ENCODE measurements at regions not wholly inside any gene's neighbourhood (a gene's known extent, or its start where the extent isn't known, plus 50 kb on each side); places are given as distances from the start of the nearest gene placed in this dataset.

DNA sequence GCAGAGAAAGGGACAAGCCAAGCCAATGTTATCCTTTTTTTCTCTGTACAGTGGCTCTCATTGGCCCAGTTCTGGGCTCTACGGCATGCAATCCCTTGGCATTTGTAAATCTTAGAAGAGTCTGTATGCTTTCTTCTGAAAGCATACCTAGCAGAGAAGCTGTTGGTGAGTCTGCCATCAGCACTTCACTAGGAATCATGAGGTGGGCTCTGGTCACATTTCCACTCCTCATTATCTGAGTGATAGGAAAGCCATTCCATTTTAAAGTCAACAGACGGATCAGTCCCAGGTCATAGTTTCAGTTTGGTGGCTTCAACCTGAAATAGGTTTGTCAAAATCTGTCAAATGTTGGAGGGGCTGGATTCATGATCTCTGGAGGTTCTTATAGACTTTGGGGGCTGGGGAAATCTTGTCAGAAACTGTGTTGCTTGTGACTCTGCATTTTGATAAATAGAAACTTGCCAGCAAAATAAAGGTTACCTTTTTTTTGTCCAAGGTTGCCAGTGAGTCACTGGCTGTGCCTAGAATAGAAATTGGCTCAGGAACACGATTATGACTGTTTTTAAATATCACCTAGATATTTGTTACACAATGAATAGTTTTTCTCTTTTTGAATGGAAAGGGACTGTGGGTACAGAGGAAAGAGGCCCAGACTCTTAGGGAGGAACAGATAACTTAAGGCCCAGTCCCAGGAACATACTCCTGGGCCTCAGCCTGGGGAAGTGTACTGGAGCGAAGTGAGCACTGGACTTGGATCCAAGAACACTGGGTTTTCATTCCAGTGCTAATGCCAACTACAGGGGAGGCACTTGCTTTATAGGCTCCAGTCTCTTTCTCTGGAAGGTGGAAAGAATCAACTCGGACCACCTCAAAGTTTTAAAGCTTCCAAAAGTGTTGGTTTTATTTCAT lies 183.1 kb downstream of the NMUR2 start:
- no peak overlapping the region for H3K4me3 Mint-ChIP-seq (ENCODE audit: unreplicated experiment)
- no peaks in the 10 kb centered on the region for H3K9me3 Mint-ChIP-seq (ENCODE audit: unreplicated experiment)
- H3K27ac Mint-ChIP-seq (ENCODE audit: unreplicated experiment), result no peak overlapping the region
- H3K27me3 Mint-ChIP-seq (ENCODE audit: unreplicated experiment), result peaks cover under 1% of the 10 kb centered on the region
- no peak for DNase-seq (ENCODE audit: low spot score)
- H3K4me1 Mint-ChIP-seq (ENCODE audit: unreplicated experiment), result peaks cover 10% of the 10 kb centered on the region
- no peaks in the 10 kb centered on the region for H3K36me3 Mint-ChIP-seq (ENCODE audit: low read depth, unreplicated experiment)
- TF ChIP-seq, protein P1, sequence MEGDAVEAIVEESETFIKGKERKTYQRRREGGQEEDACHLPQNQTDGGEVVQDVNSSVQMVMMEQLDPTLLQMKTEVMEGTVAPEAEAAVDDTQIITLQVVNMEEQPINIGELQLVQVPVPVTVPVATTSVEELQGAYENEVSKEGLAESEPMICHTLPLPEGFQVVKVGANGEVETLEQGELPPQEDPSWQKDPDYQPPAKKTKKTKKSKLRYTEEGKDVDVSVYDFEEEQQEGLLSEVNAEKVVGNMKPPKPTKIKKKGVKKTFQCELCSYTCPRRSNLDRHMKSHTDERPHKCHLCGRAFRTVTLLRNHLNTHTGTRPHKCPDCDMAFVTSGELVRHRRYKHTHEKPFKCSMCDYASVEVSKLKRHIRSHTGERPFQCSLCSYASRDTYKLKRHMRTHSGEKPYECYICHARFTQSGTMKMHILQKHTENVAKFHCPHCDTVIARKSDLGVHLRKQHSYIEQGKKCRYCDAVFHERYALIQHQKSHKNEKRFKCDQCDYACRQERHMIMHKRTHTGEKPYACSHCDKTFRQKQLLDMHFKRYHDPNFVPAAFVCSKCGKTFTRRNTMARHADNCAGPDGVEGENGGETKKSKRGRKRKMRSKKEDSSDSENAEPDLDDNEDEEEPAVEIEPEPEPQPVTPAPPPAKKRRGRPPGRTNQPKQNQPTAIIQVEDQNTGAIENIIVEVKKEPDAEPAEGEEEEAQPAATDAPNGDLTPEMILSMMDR (IDR thresholded peaks at IDR 0.05; ENCODE audit: unreplicated experiment), result no peak

- Mint-ChIP-seq H3K36me3 (ENCODE audit: low read depth, unreplicated experiment) (no peaks in the 10 kb centered on the region), H3K27me3 (ENCODE audit: unreplicated experiment) (peaks cover 1% of the 10 kb centered on the region), H3K4me3 (ENCODE audit: unreplicated experiment) (no peak overlapping the region), H3K9me3 (ENCODE audit: unreplicated experiment) (no peaks in the 10 kb centered on the region), H3K27ac (ENCODE audit: unreplicated experiment) (no peak overlapping the region), H3K4me1 (ENCODE audit: unreplicated experiment) (no peaks in the 10 kb centered on the region)
- TF ChIP-seq, protein P1 (IDR thresholded peaks at IDR 0.05; ENCODE audit: unreplicated experiment), result no peak
- no peak for DNase-seq (ENCODE audit: low spot score)
These were observed 186.4 kb downstream of the NMUR2 start for GRCh38 chr5:152218694-152219093.

DNA sequence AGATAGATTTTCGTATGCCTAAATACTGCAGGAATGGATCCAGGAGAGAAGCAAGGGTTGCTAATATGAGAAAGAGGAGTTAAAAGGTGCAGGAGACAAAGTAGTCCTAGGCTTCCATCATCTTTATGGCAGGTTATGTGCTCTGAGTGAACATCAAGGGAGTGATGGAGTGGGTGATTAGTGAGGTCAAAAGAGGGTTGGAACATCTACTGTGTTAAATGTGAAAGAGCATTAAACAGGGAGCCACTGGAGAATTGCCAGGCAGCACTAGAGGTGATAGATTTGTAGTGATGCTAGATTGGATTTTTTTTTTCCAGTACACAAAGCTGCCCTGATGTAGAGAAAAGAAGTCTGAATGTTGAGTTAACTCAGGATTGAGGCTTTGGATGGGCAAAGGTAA lies 199.3 kb downstream of the NMUR2 start:
- H3K27me3 Mint-ChIP-seq (ENCODE audit: unreplicated experiment), result no peaks in the 10 kb centered on the region

GRCh38 chr5:152202321-152202720 lies 202.8 kb downstream of the NMUR2 start:
- Mint-ChIP-seq H3K27ac (ENCODE audit: unreplicated experiment) (no peak overlapping the region), H3K36me3 (ENCODE audit: low read depth, unreplicated experiment) (no peaks in the 10 kb centered on the region), H3K27me3 (ENCODE audit: unreplicated experiment) (no peaks in the 10 kb centered on the region), H3K9me3 (ENCODE audit: unreplicated experiment) (no peaks in the 10 kb centered on the region), H3K4me1 (ENCODE audit: unreplicated experiment) (peaks cover 16% of the 10 kb centered on the region), H3K4me3 (ENCODE audit: unreplicated experiment) (no peak overlapping the region)
- TF ChIP-seq, protein P1 (IDR thresholded peaks at IDR 0.05; ENCODE audit: unreplicated experiment), result no peak
- DNase-seq (ENCODE audit: low spot score), result no peak

More for the DNA sequence above, 199.3 kb downstream of the NMUR2 start:
- no peak overlapping the region for H3K27ac Mint-ChIP-seq (ENCODE audit: unreplicated experiment)
- no peaks in the 10 kb centered on the region for H3K36me3 Mint-ChIP-seq (ENCODE audit: low read depth, unreplicated experiment)
- no peaks in the 10 kb centered on the region for H3K9me3 Mint-ChIP-seq (ENCODE audit: unreplicated experiment)
- no peak for DNase-seq (ENCODE audit: low spot score)
- peaks cover 9% of the 10 kb centered on the region for H3K4me1 Mint-ChIP-seq (ENCODE audit: unreplicated experiment)
- TF ChIP-seq, protein P1 (IDR thresholded peaks at IDR 0.05; ENCODE audit: unreplicated experiment), result no peak
- no peak overlapping the region for H3K4me3 Mint-ChIP-seq (ENCODE audit: unreplicated experiment)

DNA sequence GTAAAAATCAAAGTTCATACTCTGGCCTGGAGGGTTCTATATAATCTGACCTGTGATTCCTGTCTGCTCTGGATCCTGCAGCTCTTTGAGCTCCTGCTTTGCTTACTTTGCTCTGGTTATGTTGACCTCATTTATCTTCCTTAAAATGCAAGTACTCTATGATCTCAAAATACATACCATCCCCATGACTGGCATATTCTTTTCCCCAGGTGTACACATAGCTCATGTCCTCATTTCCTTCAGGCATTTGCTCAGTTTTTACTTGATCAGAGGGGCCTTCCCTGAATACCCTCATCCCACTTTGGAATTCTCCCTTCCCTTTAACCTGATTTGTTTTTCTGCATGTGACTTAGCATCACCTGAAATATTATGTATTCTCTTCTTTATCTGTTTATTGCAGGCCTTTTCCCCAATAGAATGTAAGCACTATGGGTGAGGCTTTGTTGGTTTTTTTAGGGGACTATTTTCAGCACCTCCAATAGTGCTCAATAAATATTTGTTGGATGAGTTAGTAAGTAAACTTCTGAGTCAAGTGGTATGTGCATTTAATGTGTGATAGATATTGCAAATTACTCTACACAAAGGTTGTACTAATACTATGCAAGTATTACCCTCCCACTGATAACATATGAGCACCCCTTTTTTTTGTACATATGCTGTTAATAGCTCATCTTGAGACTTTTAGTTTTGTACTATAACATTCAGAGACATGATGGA lies 211.5 kb downstream of the NMUR2 start:
- Mint-ChIP-seq H3K9me3 (ENCODE audit: unreplicated experiment) (no peaks in the 10 kb centered on the region), H3K4me3 (ENCODE audit: unreplicated experiment) (no peak overlapping the region), H3K4me1 (ENCODE audit: unreplicated experiment) (peaks cover 7% of the 10 kb centered on the region), H3K27ac (ENCODE audit: unreplicated experiment) (no peak overlapping the region), H3K27me3 (ENCODE audit: unreplicated experiment) (no peaks in the 10 kb centered on the region), H3K36me3 (ENCODE audit: low read depth, unreplicated experiment) (no peaks in the 10 kb centered on the region)
- DNase-seq (ENCODE audit: low spot score), result no peak
- TF ChIP-seq, protein P1 (IDR thresholded peaks at IDR 0.05; ENCODE audit: unreplicated experiment), result no peak

All from endothelial cell (in vitro differentiated cells).